ENCODE measurements at regions not wholly inside any gene's neighbourhood (a gene's known extent, or its start where the extent isn't known, plus 50 kb on each side); places are given as distances from the start of the nearest gene placed in this dataset.

DNA sequence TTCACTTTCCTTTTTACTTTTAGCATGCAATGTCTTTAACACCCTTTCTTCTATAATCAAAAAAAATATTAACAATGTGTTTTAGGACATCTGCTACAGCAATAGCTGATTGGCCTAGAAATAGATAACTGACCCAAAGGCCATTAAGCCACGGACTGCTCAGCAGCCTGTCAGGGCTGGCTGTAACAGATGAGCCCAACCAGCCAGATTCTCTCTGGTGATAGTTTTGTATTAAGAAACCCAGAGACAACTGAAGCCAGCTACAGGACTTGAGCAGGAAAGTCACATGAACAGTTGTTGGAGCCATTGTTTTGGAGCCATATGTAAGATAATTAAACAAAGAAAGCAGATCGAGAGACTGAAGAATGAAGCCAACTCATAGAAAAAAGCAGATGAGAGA is 80.3 kb downstream of the DDIT4L start:
- Histone ChIP-seq H3K27me3 (replicated peaks; ENCODE audit: insufficient read depth, low read length) (no peaks in the 10 kb centered on the region), H3K36me3 (replicated peaks; ENCODE audit: insufficient read depth, low read length) (no peaks in the 10 kb centered on the region), H3F3A (ENCODE audit: insufficient read depth, low read length) (no peaks in the 10 kb centered on the region), H3K4me3 (ENCODE audit: low read length) (no peak overlapping the region), H3K4me2 (ENCODE audit: low read depth, low read length) (no peak overlapping the region), H3K9me3 (replicated peaks; ENCODE audit: insufficient read depth, low read length) (no peaks in the 10 kb centered on the region), H3K9me2 (replicated peaks; ENCODE audit: insufficient read depth, low read length) (no peaks in the 10 kb centered on the region), H2AFZ (ENCODE audit: low read length) (no peak overlapping the region), H3K27ac (ENCODE audit: low read length) (no peak overlapping the region), H4K20me1 (ENCODE audit: insufficient read depth, low read length) (no peaks in the 10 kb centered on the region), H3K4me1 (ENCODE audit: low read length) (peaks cover 11% of the 10 kb centered on the region), H3K79me2 (ENCODE audit: low read length) (no peaks in the 10 kb centered on the region), H3K9ac (ENCODE audit: low read length) (no peak overlapping the region)
- DNase-seq, result no peak
- TF ChIP-seq EZH2 (optimal IDR thresholded peaks at IDR 0.05; ENCODE audit: low read depth, low read length) (no peak), EZH2phosphoT487 (IDR thresholded peaks at IDR 0.05; ENCODE audit: low read length) (no peak)
- TF ChIP-seq, protein P1, sequence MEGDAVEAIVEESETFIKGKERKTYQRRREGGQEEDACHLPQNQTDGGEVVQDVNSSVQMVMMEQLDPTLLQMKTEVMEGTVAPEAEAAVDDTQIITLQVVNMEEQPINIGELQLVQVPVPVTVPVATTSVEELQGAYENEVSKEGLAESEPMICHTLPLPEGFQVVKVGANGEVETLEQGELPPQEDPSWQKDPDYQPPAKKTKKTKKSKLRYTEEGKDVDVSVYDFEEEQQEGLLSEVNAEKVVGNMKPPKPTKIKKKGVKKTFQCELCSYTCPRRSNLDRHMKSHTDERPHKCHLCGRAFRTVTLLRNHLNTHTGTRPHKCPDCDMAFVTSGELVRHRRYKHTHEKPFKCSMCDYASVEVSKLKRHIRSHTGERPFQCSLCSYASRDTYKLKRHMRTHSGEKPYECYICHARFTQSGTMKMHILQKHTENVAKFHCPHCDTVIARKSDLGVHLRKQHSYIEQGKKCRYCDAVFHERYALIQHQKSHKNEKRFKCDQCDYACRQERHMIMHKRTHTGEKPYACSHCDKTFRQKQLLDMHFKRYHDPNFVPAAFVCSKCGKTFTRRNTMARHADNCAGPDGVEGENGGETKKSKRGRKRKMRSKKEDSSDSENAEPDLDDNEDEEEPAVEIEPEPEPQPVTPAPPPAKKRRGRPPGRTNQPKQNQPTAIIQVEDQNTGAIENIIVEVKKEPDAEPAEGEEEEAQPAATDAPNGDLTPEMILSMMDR (IDR thresholded peaks at IDR 0.05; ENCODE audit: low read length), result no peak

DNA sequence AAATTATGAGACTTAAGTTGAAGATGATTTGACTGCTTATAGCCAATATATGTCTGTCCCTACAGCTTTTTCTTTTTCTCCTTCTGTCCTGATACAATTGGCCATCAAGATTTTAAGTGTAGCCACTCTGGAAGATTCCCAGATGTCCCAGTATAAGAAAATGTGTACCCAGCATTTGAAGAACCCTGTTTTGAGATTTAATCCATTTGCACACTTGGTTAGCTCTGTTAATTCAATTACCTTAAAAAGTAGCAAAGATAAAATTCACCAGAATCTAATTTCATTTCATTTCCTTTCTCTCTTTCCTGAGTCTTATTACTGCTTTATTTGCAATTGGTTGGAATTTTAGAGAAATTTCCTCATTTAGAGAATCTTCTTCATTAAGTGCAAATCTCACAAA is 81.4 kb downstream of the DDIT4L start:
- H3K4me2 ChIP-seq (ENCODE audit: low read depth, low read length), result no peak overlapping the region

DNA sequence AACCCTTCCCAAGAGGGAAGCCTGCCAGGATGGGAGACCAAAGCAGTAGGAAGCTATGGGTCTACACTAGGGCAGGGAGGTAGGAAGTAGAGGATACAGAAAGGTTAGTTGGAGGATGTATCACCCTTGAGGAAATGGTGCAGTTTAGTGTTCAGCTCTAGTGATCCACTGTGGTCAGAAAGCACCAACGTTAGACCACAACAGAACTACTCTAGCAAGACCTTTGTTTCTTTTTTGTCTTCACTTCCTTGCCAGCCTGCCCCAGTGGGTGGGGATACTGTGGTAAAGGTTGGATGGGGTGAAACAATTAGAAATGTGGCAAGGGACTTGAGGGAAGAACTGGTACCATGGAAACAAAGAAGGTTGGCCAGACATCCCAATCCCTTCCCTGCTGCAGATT is 83.3 kb downstream of the DDIT4L start:
- peaks cover 11% of the 10 kb centered on the region for H3K4me1 ChIP-seq (ENCODE audit: low read length)
- H3K4me2 ChIP-seq (ENCODE audit: low read depth, low read length), result peak overlapping the region; percentile 6; the same call in 1 of the 2 replicates
- no peaks in the 10 kb centered on the region for H3K9me3 ChIP-seq (replicated peaks; ENCODE audit: insufficient read depth, low read length)
- no peaks in the 10 kb centered on the region for H3K27me3 ChIP-seq (replicated peaks; ENCODE audit: insufficient read depth, low read length)
- TF ChIP-seq EZH2 (optimal IDR thresholded peaks at IDR 0.05; ENCODE audit: low read depth, low read length) (no peak), EZH2phosphoT487 (IDR thresholded peaks at IDR 0.05; ENCODE audit: low read length) (no peak)
- TF ChIP-seq, protein P1 (IDR thresholded peaks at IDR 0.05; ENCODE audit: low read length), result no peak
- H3F3A ChIP-seq (ENCODE audit: insufficient read depth, low read length), result no peaks in the 10 kb centered on the region
- H3K4me3 ChIP-seq (ENCODE audit: low read length), result no peak overlapping the region
- peak; percentile 78 for DNase-seq
- no peaks in the 10 kb centered on the region for H3K79me2 ChIP-seq (ENCODE audit: low read length)
- no peak overlapping the region; the same call in 1 of the 2 replicates for H2AFZ ChIP-seq (ENCODE audit: low read length)
- H3K36me3 ChIP-seq (replicated peaks; ENCODE audit: insufficient read depth, low read length), result no peaks in the 10 kb centered on the region
- H3K9ac ChIP-seq (ENCODE audit: low read length), result no peak overlapping the region
- H3K9me2 ChIP-seq (replicated peaks; ENCODE audit: insufficient read depth, low read length), result no peaks in the 10 kb centered on the region
- no peaks in the 10 kb centered on the region for H4K20me1 ChIP-seq (ENCODE audit: insufficient read depth, low read length)
- H3K27ac ChIP-seq (ENCODE audit: low read length), result peak overlapping the region; percentile 19; the same call in 1 of the 2 replicates

More for the DNA sequence above, 81.4 kb downstream of the DDIT4L start:
- Histone ChIP-seq H3K36me3 (replicated peaks; ENCODE audit: insufficient read depth, low read length) (no peaks in the 10 kb centered on the region), H3F3A (ENCODE audit: insufficient read depth, low read length) (no peaks in the 10 kb centered on the region), H3K79me2 (ENCODE audit: low read length) (no peaks in the 10 kb centered on the region), H3K9me3 (replicated peaks; ENCODE audit: insufficient read depth, low read length) (no peaks in the 10 kb centered on the region), H3K4me1 (ENCODE audit: low read length) (peaks cover 11% of the 10 kb centered on the region), H3K27me3 (replicated peaks; ENCODE audit: insufficient read depth, low read length) (no peaks in the 10 kb centered on the region), H3K9me2 (replicated peaks; ENCODE audit: insufficient read depth, low read length) (no peaks in the 10 kb centered on the region), H3K9ac (ENCODE audit: low read length) (no peak overlapping the region), H2AFZ (ENCODE audit: low read length) (no peak overlapping the region), H3K27ac (ENCODE audit: low read length) (no peak overlapping the region), H3K4me3 (ENCODE audit: low read length) (no peak overlapping the region), H4K20me1 (ENCODE audit: insufficient read depth, low read length) (no peaks in the 10 kb centered on the region)
- no peak for DNase-seq
- TF ChIP-seq, protein P1 (IDR thresholded peaks at IDR 0.05; ENCODE audit: low read length), result no peak
- TF ChIP-seq EZH2 (optimal IDR thresholded peaks at IDR 0.05; ENCODE audit: low read depth, low read length) (no peak), EZH2phosphoT487 (IDR thresholded peaks at IDR 0.05; ENCODE audit: low read length) (no peak)
